HL-60 (cell line): ENCODE measurements at regions not wholly inside any gene's neighbourhood (a gene's known extent, or its start where the extent isn't known, plus 50 kb on each side); places are given as distances from the start of the nearest gene placed in this dataset.

Experiments used
- GABPA ChIP-seq: IDR thresholded peaks from 2 replicates; pipeline ENCODE4 v1.6.1; 2012; ENCODE audit warnings: low read depth
- POLR2AphosphoS5 ChIP-seq: IDR thresholded peaks from 2 replicates; pipeline ENCODE4 v1.6.1; 2012; ENCODE audit warnings: low read depth
- SPI1 ChIP-seq: IDR thresholded peaks from 2 replicates; pipeline ENCODE4 v1.6.1; 2012; ENCODE audit warnings: low read depth, mild to moderate bottlenecking, borderline replicate concordance
- TF ChIP-seq, protein P1 (sequence below): IDR thresholded peaks from one replicate; pipeline ENCODE4 v1.5.1; 2011; ENCODE audit warnings: low read length, control low read depth, inconsistent platforms; ENCODE audit not compliant: insufficient read depth
- TF ChIP-seq, protein P2 (sequence below): IDR thresholded peaks from 2 replicates; pipeline ENCODE4 v1.6.1; 2012; ENCODE audit warnings: low read depth; ENCODE audit not compliant: insufficient replicate concordance

- TF ChIP-seq, protein P1, sequence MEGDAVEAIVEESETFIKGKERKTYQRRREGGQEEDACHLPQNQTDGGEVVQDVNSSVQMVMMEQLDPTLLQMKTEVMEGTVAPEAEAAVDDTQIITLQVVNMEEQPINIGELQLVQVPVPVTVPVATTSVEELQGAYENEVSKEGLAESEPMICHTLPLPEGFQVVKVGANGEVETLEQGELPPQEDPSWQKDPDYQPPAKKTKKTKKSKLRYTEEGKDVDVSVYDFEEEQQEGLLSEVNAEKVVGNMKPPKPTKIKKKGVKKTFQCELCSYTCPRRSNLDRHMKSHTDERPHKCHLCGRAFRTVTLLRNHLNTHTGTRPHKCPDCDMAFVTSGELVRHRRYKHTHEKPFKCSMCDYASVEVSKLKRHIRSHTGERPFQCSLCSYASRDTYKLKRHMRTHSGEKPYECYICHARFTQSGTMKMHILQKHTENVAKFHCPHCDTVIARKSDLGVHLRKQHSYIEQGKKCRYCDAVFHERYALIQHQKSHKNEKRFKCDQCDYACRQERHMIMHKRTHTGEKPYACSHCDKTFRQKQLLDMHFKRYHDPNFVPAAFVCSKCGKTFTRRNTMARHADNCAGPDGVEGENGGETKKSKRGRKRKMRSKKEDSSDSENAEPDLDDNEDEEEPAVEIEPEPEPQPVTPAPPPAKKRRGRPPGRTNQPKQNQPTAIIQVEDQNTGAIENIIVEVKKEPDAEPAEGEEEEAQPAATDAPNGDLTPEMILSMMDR, result no peak
- TF ChIP-seq POLR2AphosphoS5, result no peak
- no peak for TF ChIP-seq GABPA
- TF ChIP-seq, protein P2, sequence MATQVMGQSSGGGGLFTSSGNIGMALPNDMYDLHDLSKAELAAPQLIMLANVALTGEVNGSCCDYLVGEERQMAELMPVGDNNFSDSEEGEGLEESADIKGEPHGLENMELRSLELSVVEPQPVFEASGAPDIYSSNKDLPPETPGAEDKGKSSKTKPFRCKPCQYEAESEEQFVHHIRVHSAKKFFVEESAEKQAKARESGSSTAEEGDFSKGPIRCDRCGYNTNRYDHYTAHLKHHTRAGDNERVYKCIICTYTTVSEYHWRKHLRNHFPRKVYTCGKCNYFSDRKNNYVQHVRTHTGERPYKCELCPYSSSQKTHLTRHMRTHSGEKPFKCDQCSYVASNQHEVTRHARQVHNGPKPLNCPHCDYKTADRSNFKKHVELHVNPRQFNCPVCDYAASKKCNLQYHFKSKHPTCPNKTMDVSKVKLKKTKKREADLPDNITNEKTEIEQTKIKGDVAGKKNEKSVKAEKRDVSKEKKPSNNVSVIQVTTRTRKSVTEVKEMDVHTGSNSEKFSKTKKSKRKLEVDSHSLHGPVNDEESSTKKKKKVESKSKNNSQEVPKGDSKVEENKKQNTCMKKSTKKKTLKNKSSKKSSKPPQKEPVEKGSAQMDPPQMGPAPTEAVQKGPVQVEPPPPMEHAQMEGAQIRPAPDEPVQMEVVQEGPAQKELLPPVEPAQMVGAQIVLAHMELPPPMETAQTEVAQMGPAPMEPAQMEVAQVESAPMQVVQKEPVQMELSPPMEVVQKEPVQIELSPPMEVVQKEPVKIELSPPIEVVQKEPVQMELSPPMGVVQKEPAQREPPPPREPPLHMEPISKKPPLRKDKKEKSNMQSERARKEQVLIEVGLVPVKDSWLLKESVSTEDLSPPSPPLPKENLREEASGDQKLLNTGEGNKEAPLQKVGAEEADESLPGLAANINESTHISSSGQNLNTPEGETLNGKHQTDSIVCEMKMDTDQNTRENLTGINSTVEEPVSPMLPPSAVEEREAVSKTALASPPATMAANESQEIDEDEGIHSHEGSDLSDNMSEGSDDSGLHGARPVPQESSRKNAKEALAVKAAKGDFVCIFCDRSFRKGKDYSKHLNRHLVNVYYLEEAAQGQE, result no peak
- TF ChIP-seq SPI1, result no peak
Observed at GRCh38 chrX:98939456-98939855, 1470.6 kb downstream of the PCDH19 start.
